NOMO-1 treated with dmso at 0.1 percent for 144 hours (cell line): ENCODE measurements at regions not wholly inside any gene's neighbourhood (a gene's known extent, or its start where the extent isn't known, plus 50 kb on each side); places are given as distances from the start of the nearest gene placed in this dataset.
"Not testable (repeated sequence)": the region's sequence is repeated elsewhere in the genome, so short reads cannot be mapped to it uniquely, and the experiment has no call there.

Experiments
- DNase-seq: peaks from one replicate; lab custom pipeline; 2025; ENCODE audit not compliant: unreplicated experiment; lab: John Stamatoyannopoulos, UW

GRCh38 chr10:27390681-27391080 lies 113.4 kb upstream of the RAB18 start:
- DNase-seq: no peak

GRCh38 chr10:27388761-27389399 lies 115.2 kb upstream of the RAB18 start:
- DNase-seq: no peak

- peak; percentile 28 for DNase-seq
Observed at GRCh38 chr10:27383595-27384542, 120.2 kb upstream of the RAB18 start.

- DNase-seq: no peak
Observed at GRCh38 chr10:27382176-27382575, 121.9 kb upstream of the RAB18 start.

GRCh38 chr10:27380929-27381358 lies 123.2 kb upstream of the RAB18 start:
- DNase-seq: no peak

GRCh38 chr10:27379041-27379440 lies 125.1 kb upstream of the RAB18 start:
- DNase-seq: not testable (repeated sequence)

GRCh38 chr10:27373566-27374160 lies 130.4 kb upstream of the RAB18 start:
- no peak for DNase-seq

GRCh38 chr10:27372095-27372494 lies 131.5 kb upstream of the ACBD5 start:
- no peak for DNase-seq

- DNase-seq: not testable (repeated sequence)
Observed at GRCh38 chr10:27371375-27371774, 130.8 kb upstream of the ACBD5 start.

- DNase-seq: no peak
Observed at GRCh38 chr10:27369880-27370279, 129.3 kb upstream of the ACBD5 start.

- no peak for DNase-seq
Observed at GRCh38 chr10:27368706-27369105, 128.1 kb upstream of the ACBD5 start.

- no peak for DNase-seq
Observed at GRCh38 chr10:27366769-27367168, 126.2 kb upstream of the ACBD5 start.

- no peak for DNase-seq
Observed at GRCh38 chr10:27364028-27364427, 123.4 kb upstream of the ACBD5 start.

GRCh38 chr10:27360581-27361172 lies 120.1 kb upstream of the ACBD5 start:
- peak; percentile 53 for DNase-seq

GRCh38 chr10:27359792-27360355 lies 119.3 kb upstream of the ACBD5 start:
- DNase-seq: no peak

GRCh38 chr10:27356738-27357137 lies 116.1 kb upstream of the ACBD5 start:
- no peak for DNase-seq

- no peak for DNase-seq
Observed at GRCh38 chr10:27355918-27356573, 115.4 kb upstream of the ACBD5 start.

GRCh38 chr10:27354643-27355270 lies 114.2 kb upstream of the ACBD5 start:
- peak; percentile 80 for DNase-seq

- DNase-seq: not testable (repeated sequence)
Observed at GRCh38 chr10:27354100-27354499, 113.5 kb upstream of the ACBD5 start.

GRCh38 chr10:27349987-27350386 lies 109.4 kb upstream of the ACBD5 start:
- no peak for DNase-seq
